A549 (cell line): ENCODE measurements at regions not wholly inside any gene's neighbourhood (a gene's known extent, or its start where the extent isn't known, plus 50 kb on each side); places are given as distances from the start of the nearest gene placed in this dataset.

Experiments used
- ATAC-seq, 2 experiments: fragments of 200-7000 bp in 1 of 2; fragments of >200 bp in 1 of 2; cut with Nextera tagmentation in 1 of 2; cut with Tn5 transposase in 1 of 2; 3 replicates each; pipeline versions ENCODE4 v1.8.0 to v1.9.1; 2018 to 2020; ENCODE audit warnings: mild to moderate bottlenecking in 1 of 2, moderate library complexity in 1 of 2
- CTCF ChIA-PET: fragments of 300-600 bp; sonication (Branson Sonifier 250); formaldehyde crosslinking; extraction: SDS; loops from one replicate; lab custom pipeline; 2021; ENCODE audit warnings: antibody characterized with exemption, inconsistent platforms; lab: Yijun Ruan, JAX
- POLR2A ChIA-PET: fragments of 350-600 bp; formaldehyde crosslinking; extraction: SDS; loops from one replicate; lab custom pipeline; 2021; ENCODE audit warnings: antibody characterized with exemption, inconsistent platforms; lab: Yijun Ruan, JAX
- DNase-seq, 2 experiments: peaks; one replicate each; pipeline versions ENCODE4 v3.0.0 to v3.0.0-alpha.2; 2011 to 2016; ENCODE audit warnings: low read depth in 1 of 2, low spot score in 1 of 2
- FAIRE-seq: peaks from 2 replicates; lab custom pipeline; 2011; peaks lifted over from hg19 to GRCh38; lab: Jason Lieb, UNC
- H3K27ac ChIP-seq, 2 experiments: fragments of >200 bp; sonication (Bioruptor Twin); formaldehyde crosslinking; 3 replicates each; pipeline ENCODE4 v1.5.1; 2016 to 2017
- H3K4me1 ChIP-seq: fragments of >200 bp; sonication (Bioruptor Twin); formaldehyde crosslinking; 3 replicates; pipeline ENCODE4 v1.6.1; 2016
- H3K4me2 ChIP-seq: fragments of >200 bp; sonication (Bioruptor Twin); formaldehyde crosslinking; 3 replicates; pipeline ENCODE4 v1.6.1; 2016
- H3K4me3 ChIP-seq: fragments of >200 bp; sonication (Bioruptor Twin); formaldehyde crosslinking; 3 replicates; pipeline ENCODE4 v1.5.1; 2016
- H3K9me3 ChIP-seq: fragments of >200 bp; sonication (Bioruptor Twin); formaldehyde crosslinking; 3 replicates; pipeline ENCODE4 v1.6.1; 2016
- BCL3 ChIP-seq: fragments of >200 bp; sonication (Bioruptor Twin); formaldehyde crosslinking; IDR thresholded peaks from 3 replicates; pipeline ENCODE4 v1.6.1; 2016
- CBX8 ChIP-seq: fragments of 200-600 bp; sonication (generic); IDR thresholded peaks from 2 replicates; pipeline ENCODE4 v1.6.1; 2016
- CEBPB ChIP-seq, 2 experiments: fragments of >200 bp in 1 of 2; sonication (Bioruptor Twin) in 1 of 2; formaldehyde crosslinking in 1 of 2; IDR thresholded peaks; 2 replicates each; pipeline ENCODE4 v1.6.1; 2012 to 2016
- CHD2 ChIP-seq: fragments of 150-350 bp; IDR thresholded peaks from 2 replicates; pipeline ENCODE4 v1.6.1; 2014; ENCODE audit warnings: low read length; ENCODE audit not compliant: partially characterized antibody
- CHD4 ChIP-seq: fragments of 200-600 bp; sonication (generic); IDR thresholded peaks from 2 replicates; pipeline ENCODE4 v1.6.1; 2016; ENCODE audit warnings: antibody characterized with exemption, mild to moderate bottlenecking, borderline replicate concordance
- EHF ChIP-seq: fragments of 250-450 bp; sonication (Bioruptor Pico); IDR thresholded peaks from 2 replicates; pipeline ENCODE4 v1.5.0; 2020; ENCODE audit warnings: mild to moderate bottlenecking
- EP300 ChIP-seq, 2 experiments: fragments of >200 bp; sonication (Bioruptor Twin); formaldehyde crosslinking; IDR thresholded peaks; 2 replicates in 1 of 2; 3 replicates in 1 of 2; pipeline ENCODE4 v1.6.1; 2016 to 2017
- FOSB ChIP-seq: fragments of 250-450 bp; sonication (Bioruptor Pico); IDR thresholded peaks from 2 replicates; pipeline ENCODE4 v1.5.0; 2020; ENCODE audit warnings: mild to moderate bottlenecking, moderate library complexity
- FOSL2 ChIP-seq, 2 experiments: fragments of 450-650 bp in 1 of 2; fragments of >200 bp in 1 of 2; sonication (Bioruptor Twin) in 1 of 2; formaldehyde crosslinking; IDR thresholded peaks; 2 replicates each; pipeline versions ENCODE4 v1.5.0 to v1.6.1; 2016 to 2020; ENCODE audit warnings: mild to moderate bottlenecking in 1 of 2, moderate library complexity in 1 of 2
- FOXS1 ChIP-seq: fragments of 250-450 bp; sonication (Bioruptor Pico); IDR thresholded peaks from 2 replicates; pipeline ENCODE4 v1.5.0; 2020; ENCODE audit warnings: mild to moderate bottlenecking, moderate library complexity
- GATA3 ChIP-seq: IDR thresholded peaks from 2 replicates; pipeline ENCODE4 v1.6.1; 2012; ENCODE audit warnings: borderline replicate concordance
- HDAC2 ChIP-seq: fragments of 200-600 bp; sonication (generic); IDR thresholded peaks from 2 replicates; pipeline ENCODE4 v1.6.1; 2016
- HEYL ChIP-seq: fragments of 250-450 bp; sonication (Bioruptor Pico); IDR thresholded peaks from 2 replicates; pipeline ENCODE4 v1.8.0; 2021; ENCODE audit warnings: mild to moderate bottlenecking, moderate library complexity
- HOXA7 ChIP-seq: fragments of 250-450 bp; sonication (Bioruptor Pico); IDR thresholded peaks from 2 replicates; pipeline ENCODE4 v1.5.0; 2020; ENCODE audit warnings: mild to moderate bottlenecking, moderate library complexity
- HOXB13 ChIP-seq: fragments of 250-450 bp; sonication (Bioruptor Pico); IDR thresholded peaks from 2 replicates; pipeline ENCODE4 v1.5.0; 2020; ENCODE audit warnings: low read depth, mild to moderate bottlenecking, moderate library complexity
- HOXB5 ChIP-seq: fragments of 250-450 bp; sonication (Bioruptor Pico); IDR thresholded peaks from 2 replicates; pipeline ENCODE4 v1.5.0; 2020; ENCODE audit warnings: mild to moderate bottlenecking, moderate library complexity
- JUNB ChIP-seq: fragments of >200 bp; sonication (Bioruptor Twin); formaldehyde crosslinking; IDR thresholded peaks from 2 replicates; pipeline ENCODE4 v1.6.1; 2016
- KDM1A ChIP-seq: fragments of 200-600 bp; sonication (generic); IDR thresholded peaks from 2 replicates; pipeline ENCODE4 v1.6.1; 2016; ENCODE audit warnings: low read depth, mild to moderate bottlenecking
- MAFK ChIP-seq: fragments of 450-650 bp; IDR thresholded peaks from 2 replicates; pipeline ENCODE4 v1.6.1; 2014; ENCODE audit not compliant: partially characterized antibody
- PBX3 ChIP-seq: IDR thresholded peaks from 2 replicates; pipeline ENCODE4 v1.6.1; 2012
- PHF8 ChIP-seq: fragments of 200-600 bp; sonication (generic); IDR thresholded peaks from 2 replicates; pipeline ENCODE4 v1.6.1; 2016; ENCODE audit warnings: low read depth, mild to moderate bottlenecking, antibody characterized with exemption, moderate library complexity, borderline replicate concordance
- POLR2A ChIP-seq: IDR thresholded peaks from 2 replicates; pipeline ENCODE4 v1.6.1; 2012; ENCODE audit warnings: mild to moderate bottlenecking, low read length
- POLR2AphosphoS2 ChIP-seq: conservative IDR thresholded peaks from 2 replicates; pipeline ENCODE4 v1.6.1; 2012; ENCODE audit warnings: low read length, improper control_type of control experiment, inconsistent platforms
- RNF2 ChIP-seq: fragments of 200-600 bp; sonication (generic); IDR thresholded peaks from 2 replicates; pipeline ENCODE4 v1.6.1; 2016; ENCODE audit warnings: low read depth, mild to moderate bottlenecking, antibody characterized with exemption, moderate library complexity, borderline replicate concordance
- TP53 ChIP-seq: fragments of 250-450 bp; sonication (Bioruptor Pico); IDR thresholded peaks from 2 replicates; pipeline ENCODE4 v1.5.0; 2021; ENCODE audit warnings: mild to moderate bottlenecking, moderate library complexity
- USF2 ChIP-seq: fragments of 450-650 bp; IDR thresholded peaks from 2 replicates; pipeline ENCODE4 v1.6.1; 2014; ENCODE audit warnings: antibody characterized with exemption
- WGBS: methylation state at CpG from one replicate; pipeline ENCODE4 v1.1.6; 2017; ENCODE audit errors: missing lambda C conversion rate; 5-methylcytosine and 5-hydroxymethylcytosine counted together
- TF ChIP-seq, protein P1 (sequence below): fragments of 150-350 bp; IDR thresholded peaks from 2 replicates; pipeline ENCODE4 v1.6.1; 2014; ENCODE audit warnings: low read depth, mild to moderate bottlenecking, low read length
- TF ChIP-seq, protein P2 (sequence below): fragments of >200 bp; sonication (Bioruptor Twin); formaldehyde crosslinking; IDR thresholded peaks from 3 replicates; pipeline ENCODE4 v1.5.1; 2016
- TF ChIP-seq, protein P3 (sequence below): IDR thresholded peaks from 2 replicates; pipeline ENCODE4 v1.6.1; 2012

DNA sequence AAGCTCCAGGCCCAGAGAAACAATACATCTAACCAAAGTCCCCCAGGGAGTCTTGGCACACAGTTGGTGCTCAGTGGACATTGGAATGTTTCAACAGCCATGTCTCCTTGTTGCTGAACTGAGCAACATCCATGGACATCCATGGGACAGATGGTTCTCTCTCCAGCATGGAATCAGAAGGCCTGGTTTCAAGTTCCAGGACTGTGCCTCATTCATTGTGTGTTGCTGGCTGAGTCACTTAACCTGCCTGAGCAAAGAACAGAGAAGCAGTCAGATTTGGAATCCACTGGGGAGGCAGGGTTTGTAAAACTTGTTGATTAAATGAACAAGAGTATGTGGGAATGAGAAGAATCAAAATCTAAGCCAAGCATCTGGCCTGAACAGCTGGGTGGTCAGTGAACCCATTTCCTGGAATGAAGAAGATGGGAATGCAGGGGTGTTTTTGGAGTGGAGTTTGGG is 147.9 kb downstream of the CHIC2 start:
- H3K4me2 ChIP-seq: no peak overlapping the region
- ATAC-seq (no peak), DNase-seq (no peak), FAIRE-seq (no peak)
- CTCF ChIA-PET: interaction anchor here (0.9 kb wide), 2 partner anchors 9 to 317 kb away, joined by 3 to 5 read pairs; no protein-coding TSS in a partner anchor
- no peaks in the 10 kb centered on the region for H3K9me3 ChIP-seq
- peaks cover 19% of the 10 kb centered on the region for H3K4me1 ChIP-seq
- POLR2A ChIA-PET: no interaction called here
- no peak overlapping the region for H3K27ac ChIP-seq
- TF ChIP-seq, protein P1, sequence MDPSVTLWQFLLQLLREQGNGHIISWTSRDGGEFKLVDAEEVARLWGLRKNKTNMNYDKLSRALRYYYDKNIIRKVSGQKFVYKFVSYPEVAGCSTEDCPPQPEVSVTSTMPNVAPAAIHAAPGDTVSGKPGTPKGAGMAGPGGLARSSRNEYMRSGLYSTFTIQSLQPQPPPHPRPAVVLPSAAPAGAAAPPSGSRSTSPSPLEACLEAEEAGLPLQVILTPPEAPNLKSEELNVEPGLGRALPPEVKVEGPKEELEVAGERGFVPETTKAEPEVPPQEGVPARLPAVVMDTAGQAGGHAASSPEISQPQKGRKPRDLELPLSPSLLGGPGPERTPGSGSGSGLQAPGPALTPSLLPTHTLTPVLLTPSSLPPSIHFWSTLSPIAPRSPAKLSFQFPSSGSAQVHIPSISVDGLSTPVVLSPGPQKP: no peak
- TF ChIP-seq EHF (CRISPR knock-in tag) (no peak), KDM1A (no peak), POLR2A (no peak), CHD4 (no peak), FOXS1 (CRISPR knock-in tag) (no peak), USF2 (no peak), HOXB13 (no peak), CHD2 (no peak), HOXB5 (CRISPR knock-in tag) (no peak)
- TF ChIP-seq, protein P2, sequence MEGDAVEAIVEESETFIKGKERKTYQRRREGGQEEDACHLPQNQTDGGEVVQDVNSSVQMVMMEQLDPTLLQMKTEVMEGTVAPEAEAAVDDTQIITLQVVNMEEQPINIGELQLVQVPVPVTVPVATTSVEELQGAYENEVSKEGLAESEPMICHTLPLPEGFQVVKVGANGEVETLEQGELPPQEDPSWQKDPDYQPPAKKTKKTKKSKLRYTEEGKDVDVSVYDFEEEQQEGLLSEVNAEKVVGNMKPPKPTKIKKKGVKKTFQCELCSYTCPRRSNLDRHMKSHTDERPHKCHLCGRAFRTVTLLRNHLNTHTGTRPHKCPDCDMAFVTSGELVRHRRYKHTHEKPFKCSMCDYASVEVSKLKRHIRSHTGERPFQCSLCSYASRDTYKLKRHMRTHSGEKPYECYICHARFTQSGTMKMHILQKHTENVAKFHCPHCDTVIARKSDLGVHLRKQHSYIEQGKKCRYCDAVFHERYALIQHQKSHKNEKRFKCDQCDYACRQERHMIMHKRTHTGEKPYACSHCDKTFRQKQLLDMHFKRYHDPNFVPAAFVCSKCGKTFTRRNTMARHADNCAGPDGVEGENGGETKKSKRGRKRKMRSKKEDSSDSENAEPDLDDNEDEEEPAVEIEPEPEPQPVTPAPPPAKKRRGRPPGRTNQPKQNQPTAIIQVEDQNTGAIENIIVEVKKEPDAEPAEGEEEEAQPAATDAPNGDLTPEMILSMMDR: no peak
- H3K4me3 ChIP-seq: no peak overlapping the region

DNA sequence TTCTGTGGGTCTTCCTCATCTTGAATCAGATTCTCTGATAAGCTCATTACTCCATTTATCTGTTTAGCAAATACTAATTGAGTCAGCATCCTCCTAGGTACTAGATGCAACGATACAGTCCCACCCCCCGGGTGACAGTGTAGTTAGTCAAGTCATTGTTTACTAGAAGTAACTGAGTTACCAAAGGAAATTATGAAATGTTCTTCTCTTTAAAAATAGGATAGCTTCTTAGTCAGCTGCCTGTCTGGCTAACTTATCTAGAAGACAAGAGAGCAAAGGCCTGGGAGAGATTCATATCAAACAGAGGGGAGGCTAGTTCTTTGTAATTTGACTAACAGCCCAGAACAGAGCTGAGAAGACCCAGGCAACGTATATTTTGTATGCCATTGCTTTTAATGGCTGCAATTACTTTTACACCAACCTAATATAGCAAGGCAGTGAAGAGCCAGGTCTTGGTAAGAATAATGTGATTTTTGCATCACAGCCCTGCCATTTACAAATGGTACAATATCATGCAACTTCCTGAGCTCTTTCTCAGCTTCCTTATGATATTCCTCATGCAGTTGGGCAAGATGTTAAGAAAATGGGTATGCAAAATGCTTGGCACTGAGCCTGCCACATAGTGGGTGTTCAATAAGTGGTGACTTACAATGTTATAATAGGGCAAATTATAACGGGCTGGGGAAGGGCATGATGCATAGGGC is 149.9 kb downstream of the CHIC2 start:
- Histone ChIP-seq H3K4me2 (peak overlapping the region; percentile 64), H3K4me3 (no peak overlapping the region), H3K4me1 (peaks cover 19% of the 10 kb centered on the region)
- no peak for FAIRE-seq
- POLR2A ChIA-PET: interaction anchor here (0.7 to 1.7 kb wide), 2 partner anchors 15 to 123 kb away, joined by 5 read pairs; no protein-coding TSS in a partner anchor
- 3% methylated on average over 4 of the region's 4 CpGs for WGBS
- TF ChIP-seq CEBPB (IDR thresholded peaks at IDR 0.05) (peak; percentile 33 to 34), FOSB (no peak), FOSL2 (IDR thresholded peaks at IDR 0.05) (peak; percentile 47; the same call in 1 of the 2 replicates), FOSL2 (CRISPR knock-in tag; IDR thresholded peaks at IDR 0.05) (peak; percentile 51; the same call in 1 of the 2 replicates), GATA3 (peak; percentile 65; the same call in 1 of the 2 replicates), JUNB (peak; percentile 65), EP300 (IDR thresholded peaks at IDR 0.05) (peak; percentile 31; a peak in 2 of 5 replicates)
- TF ChIP-seq, all 56 proteins: peak for 5
- CTCF ChIA-PET: interaction anchor here (0.6 to 3.6 kb wide), 7 partner anchors 16 to 707 kb away, joined by 3 to 22 read pairs (median 5); partner anchors contain the start of gene PDGFRA
- DNase-seq (peak; percentile 21 to 73), ATAC-seq (peak; percentile 84 to 92)
- Histone ChIP-seq H3K27ac (peak overlapping the region; percentile 60 to 61; a peak in 5 of 6 replicates), H3K9me3 (no peaks in the 10 kb centered on the region)

DNA sequence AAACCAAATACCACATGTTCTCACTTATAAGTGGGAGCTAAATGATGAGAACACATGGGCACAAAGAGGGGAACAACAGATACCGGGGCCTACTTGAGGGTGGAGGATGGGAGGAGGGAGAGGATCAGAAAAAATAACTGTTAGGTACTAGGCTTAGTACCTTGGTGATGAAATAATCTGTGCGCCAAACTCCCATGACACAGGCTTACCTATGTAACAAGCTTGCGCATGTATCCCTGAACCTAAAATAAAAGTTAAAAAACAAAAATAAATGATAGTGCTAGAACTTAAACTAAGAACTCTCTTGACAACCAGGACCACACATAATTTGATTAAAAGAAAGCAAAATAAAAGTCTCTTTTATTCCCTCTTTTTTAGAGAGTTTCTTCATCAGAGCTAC is 150.6 kb downstream of the CHIC2 start:
- ATAC-seq: no peak
- Histone ChIP-seq H3K4me1 (peaks cover 24% of the 10 kb centered on the region), H3K27ac (peak overlapping the region in 1 of 2 experiments; percentile 46; a peak in 1 of 6 replicates), H3K9me3 (no peaks in the 10 kb centered on the region), H3K4me2 (peak overlapping the region; percentile 64), H3K4me3 (no peak overlapping the region)
- FAIRE-seq: no peak
- WGBS: 93% methylated on average over 3 of the region's 3 CpGs
- POLR2A ChIA-PET: interaction anchor here (0.7 to 1.7 kb wide), 2 partner anchors 16 to 124 kb away, joined by 5 read pairs; no protein-coding TSS in a partner anchor
- CTCF ChIA-PET: interaction anchor here (1.8 to 3.6 kb wide), 4 partner anchors 17 to 319 kb away, joined by 5 to 22 read pairs (median 14); partner anchors contain the start of gene PDGFRA
- DNase-seq: no peak
- TF ChIP-seq POLR2AphosphoS2 (no peak), HEYL (CRISPR knock-in tag) (no peak), CHD2 (no peak), CBX8 (no peak), MAFK (no peak), TP53 (CRISPR knock-in tag) (no peak), HOXA7 (CRISPR knock-in tag) (no peak), PHF8 (no peak), PBX3 (no peak), HDAC2 (no peak), EHF (CRISPR knock-in tag) (no peak), BCL3 (no peak), RNF2 (no peak)
- TF ChIP-seq, protein P3, sequence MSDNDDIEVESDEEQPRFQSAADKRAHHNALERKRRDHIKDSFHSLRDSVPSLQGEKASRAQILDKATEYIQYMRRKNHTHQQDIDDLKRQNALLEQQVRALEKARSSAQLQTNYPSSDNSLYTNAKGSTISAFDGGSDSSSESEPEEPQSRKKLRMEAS: no peak
